Upper lobe of right lung (tissue), 1 donor: ENCODE measurements at regions not wholly inside any gene's neighbourhood (a gene's known extent, or its start where the extent isn't known, plus 50 kb on each side); places are given as distances from the start of the nearest gene placed in this dataset.

Experiments used
- ATAC-seq: fragments of 200-7000 bp; cut with Tn5 transposase; one replicate; pipeline ENCODE4 v1.9.1; 2020; ENCODE audit warnings: mild to moderate bottlenecking, moderate library complexity
- DNase-seq: peaks from one replicate; pipeline ENCODE4 v3.0.0-alpha.2; 2020
- H3K27ac ChIP-seq: fragments of 200-600 bp; one replicate; pipeline ENCODE4 v1.8.0; 2022
- H3K27me3 ChIP-seq: fragments of 200-600 bp; one replicate; pipeline ENCODE4 v1.8.0; 2022; ENCODE audit warnings: mild to moderate bottlenecking
- H3K36me3 ChIP-seq: fragments of 200-600 bp; one replicate; pipeline ENCODE4 v1.8.0; 2022
- H3K4me1 ChIP-seq: fragments of 200-600 bp; one replicate; pipeline ENCODE4 v1.8.0; 2022
- H3K4me3 ChIP-seq: fragments of 200-600 bp; one replicate; pipeline ENCODE4 v1.8.0; 2022; ENCODE audit warnings: mild to moderate bottlenecking
- H3K9me3 ChIP-seq: fragments of 200-600 bp; one replicate; pipeline ENCODE4 v1.8.0; 2022
- intact Hi-C: fragments of 100-400 bp; cut with DNase I; formaldehyde crosslinking; loops from one replicate; pipeline ENCODE4 v1.11.0; 2022
- TF ChIP-seq, protein P1 (sequence below): fragments of 200-600 bp; IDR thresholded peaks from one replicate; pipeline ENCODE4 v1.8.0; 2022; ENCODE audit warnings: antibody characterized with exemption
- donor health status: DM: no; HTN: yes; CAD: no; lungs with severe emphysema.

- H3K4me1 ChIP-seq: no peaks in the 10 kb centered on the region
- H3K27ac ChIP-seq: no peak overlapping the region
- H3K36me3 ChIP-seq: no peaks in the 10 kb centered on the region
- H3K9me3 ChIP-seq: no peaks in the 10 kb centered on the region
- ATAC-seq (no peak), DNase-seq (no peak)
- intact Hi-C loops: no loop called here
- TF ChIP-seq, protein P1, sequence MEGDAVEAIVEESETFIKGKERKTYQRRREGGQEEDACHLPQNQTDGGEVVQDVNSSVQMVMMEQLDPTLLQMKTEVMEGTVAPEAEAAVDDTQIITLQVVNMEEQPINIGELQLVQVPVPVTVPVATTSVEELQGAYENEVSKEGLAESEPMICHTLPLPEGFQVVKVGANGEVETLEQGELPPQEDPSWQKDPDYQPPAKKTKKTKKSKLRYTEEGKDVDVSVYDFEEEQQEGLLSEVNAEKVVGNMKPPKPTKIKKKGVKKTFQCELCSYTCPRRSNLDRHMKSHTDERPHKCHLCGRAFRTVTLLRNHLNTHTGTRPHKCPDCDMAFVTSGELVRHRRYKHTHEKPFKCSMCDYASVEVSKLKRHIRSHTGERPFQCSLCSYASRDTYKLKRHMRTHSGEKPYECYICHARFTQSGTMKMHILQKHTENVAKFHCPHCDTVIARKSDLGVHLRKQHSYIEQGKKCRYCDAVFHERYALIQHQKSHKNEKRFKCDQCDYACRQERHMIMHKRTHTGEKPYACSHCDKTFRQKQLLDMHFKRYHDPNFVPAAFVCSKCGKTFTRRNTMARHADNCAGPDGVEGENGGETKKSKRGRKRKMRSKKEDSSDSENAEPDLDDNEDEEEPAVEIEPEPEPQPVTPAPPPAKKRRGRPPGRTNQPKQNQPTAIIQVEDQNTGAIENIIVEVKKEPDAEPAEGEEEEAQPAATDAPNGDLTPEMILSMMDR: no peak
- H3K27me3 ChIP-seq: no peaks in the 10 kb centered on the region
- H3K4me3 ChIP-seq: no peak overlapping the region
Observed at GRCh38 chr5:67417839-67418238, 221.2 kb upstream of the CD180 start.

DNA sequence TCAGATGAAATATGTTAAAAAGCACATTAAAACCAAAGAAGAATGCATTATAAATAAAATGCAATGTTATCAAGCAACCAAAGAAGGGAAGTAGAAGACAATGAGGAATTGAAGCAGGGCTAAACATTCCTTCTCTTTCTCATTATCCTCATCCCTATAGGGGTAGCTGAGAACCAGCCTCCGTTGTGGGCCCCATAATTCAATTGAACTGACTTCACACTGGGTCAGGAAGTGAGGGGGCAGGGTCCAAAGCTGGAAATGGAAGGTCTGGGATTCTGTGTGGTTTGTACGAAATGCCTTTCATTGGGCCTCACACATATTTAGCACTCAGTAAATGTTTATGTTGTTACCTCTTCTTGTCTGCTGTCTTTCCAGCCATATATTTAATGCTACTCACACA is 220.4 kb upstream of the CD180 start:
- H3K4me3 ChIP-seq: no peak overlapping the region
- H3K36me3 ChIP-seq: no peaks in the 10 kb centered on the region
- intact Hi-C loops: no loop called here
- no peaks in the 10 kb centered on the region for H3K27me3 ChIP-seq
- DNase-seq: no peak
- H3K27ac ChIP-seq: no peak overlapping the region
- TF ChIP-seq, protein P1: no peak
- H3K9me3 ChIP-seq: no peaks in the 10 kb centered on the region
- no peak for ATAC-seq
- no peaks in the 10 kb centered on the region for H3K4me1 ChIP-seq

- DNase-seq: no peak
- intact Hi-C loops: no loop called here
- TF ChIP-seq, protein P1: no peak
- ATAC-seq: no peak
- Histone ChIP-seq H3K36me3 (no peaks in the 10 kb centered on the region), H3K27ac (no peak overlapping the region), H3K9me3 (no peaks in the 10 kb centered on the region), H3K4me3 (no peak overlapping the region), H3K27me3 (no peaks in the 10 kb centered on the region), H3K4me1 (no peaks in the 10 kb centered on the region)
Observed at GRCh38 chr5:67416133-67416937, 219.7 kb upstream of the CD180 start.

DNA sequence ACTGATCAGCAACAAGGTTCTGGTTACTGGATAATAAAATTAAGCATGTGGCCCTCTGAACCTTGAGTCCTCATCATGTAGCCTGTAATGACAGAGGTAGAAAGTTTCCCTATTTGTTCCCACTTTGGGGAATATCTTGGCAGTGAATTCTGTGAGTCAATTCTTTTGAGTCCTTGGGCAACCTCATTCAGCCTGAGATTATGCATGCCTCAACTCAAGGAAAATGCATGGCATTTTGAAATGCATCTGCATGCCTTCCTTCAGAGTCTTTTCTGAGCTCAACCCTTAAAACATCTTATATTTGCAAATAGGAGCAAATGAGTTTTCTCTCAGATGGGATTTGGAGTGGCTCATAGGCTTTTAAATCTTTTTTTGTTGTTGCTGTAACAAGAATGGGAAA is 218.1 kb upstream of the CD180 start:
- Histone ChIP-seq H3K4me3 (no peak overlapping the region), H3K4me1 (no peaks in the 10 kb centered on the region), H3K27me3 (no peaks in the 10 kb centered on the region), H3K9me3 (no peaks in the 10 kb centered on the region), H3K36me3 (no peaks in the 10 kb centered on the region), H3K27ac (no peak overlapping the region)
- ATAC-seq (no peak), DNase-seq (no peak)
- intact Hi-C loops: no loop called here
- TF ChIP-seq, protein P1: no peak

DNA sequence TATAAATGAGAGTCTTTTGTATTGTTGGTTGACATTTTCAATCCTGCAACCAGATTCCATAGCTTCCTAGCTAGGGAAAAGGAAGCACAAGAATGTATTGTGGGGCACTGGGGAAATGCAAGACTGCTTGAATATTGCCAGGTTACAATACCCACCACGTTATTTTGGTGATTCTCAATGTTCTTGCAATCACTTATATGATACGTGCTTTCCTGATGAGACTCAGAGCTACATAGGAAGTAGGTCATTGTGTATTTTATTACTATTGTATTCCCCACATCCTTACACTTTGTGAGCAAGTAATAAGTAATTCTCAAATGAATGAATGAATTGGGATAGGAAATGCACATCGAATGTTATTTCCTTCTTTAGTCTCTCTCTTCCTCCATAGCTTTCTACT is 217.1 kb upstream of the CD180 start:
- ATAC-seq (no peak), DNase-seq (no peak)
- no peaks in the 10 kb centered on the region for H3K4me1 ChIP-seq
- H3K36me3 ChIP-seq: no peaks in the 10 kb centered on the region
- no peaks in the 10 kb centered on the region for H3K27me3 ChIP-seq
- intact Hi-C loops: no loop called here
- no peaks in the 10 kb centered on the region for H3K9me3 ChIP-seq
- no peak overlapping the region for H3K4me3 ChIP-seq
- TF ChIP-seq, protein P1: no peak
- H3K27ac ChIP-seq: no peak overlapping the region
